ENCODE measurements at regions not wholly inside any gene's neighbourhood (a gene's known extent, or its start where the extent isn't known, plus 50 kb on each side); places are given as distances from the start of the nearest gene placed in this dataset.

GRCh38 chr12:68529466-68529865 lies 81.2 kb upstream of the RAP1B start (continued):
- no peak for TF ChIP-seq NFIC (IDR thresholded peaks at IDR 0.05; ENCODE audit: borderline replicate concordance)
- no peak for TF ChIP-seq RAD21 (IDR thresholded peaks at IDR 0.05; ENCODE audit: low read length)
- TF ChIP-seq TCF12 (IDR thresholded peaks at IDR 0.05) = no peak

DNA sequence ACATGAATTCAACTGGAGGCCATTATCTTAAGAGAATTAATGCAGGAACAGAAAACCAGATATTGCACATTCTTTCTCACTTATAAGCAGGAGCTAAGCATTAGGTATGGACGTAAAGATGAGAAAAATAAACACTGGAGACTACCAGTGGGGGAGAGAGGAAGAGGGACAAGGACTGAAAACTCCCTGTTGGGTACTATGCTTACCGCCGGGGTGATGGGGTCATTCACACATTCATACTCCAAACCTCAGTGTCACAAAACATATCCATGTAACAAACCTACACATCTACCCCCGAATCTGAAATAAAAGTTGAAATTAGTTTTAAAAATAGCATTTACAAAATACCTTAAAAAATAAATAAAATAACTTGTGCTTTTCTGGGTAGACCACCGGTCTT lies 80.8 kb upstream of the RAP1B start:
- H3K4me1 ChIP-seq (ENCODE audit: control insufficient read depth in 1 of 2, insufficient read depth in 2 of 2, low read depth in 1 of 2, low read length in 1 of 2) = 0 out of 4 replicates have a peak, but pooled peaks cover 0 to 8% of the 10 kb centered on the region in 2 experiments
- H3K27ac ChIP-seq (ENCODE audit: low read depth in 2 of 2, low read length in 1 of 2) = peak overlapping the region in 1 of 2 experiments; percentile 5; a peak in 1 of 4 replicates
- no peaks in the 10 kb centered on the region for H3K36me3 ChIP-seq (replicated peaks in 1 of 2; ENCODE audit: control insufficient read depth in 1 of 2, insufficient read depth in 2 of 2, low read length in 1 of 2)
- CTCF ChIA-PET = no interaction called here
- POLR2A ChIA-PET = no interaction called here
- no peak for DNase-seq
- no peak for TF ChIP-seq FOSL2 (IDR thresholded peaks at IDR 0.05; ENCODE audit: borderline replicate concordance, low read depth)
- no peak for TF ChIP-seq TAF1 (IDR thresholded peaks at IDR 0.05; ENCODE audit: borderline replicate concordance, low read depth, low read length)
- TF ChIP-seq NFIC (IDR thresholded peaks at IDR 0.05; ENCODE audit: borderline replicate concordance) = no peak
- no peak for TF ChIP-seq FOXM1 (IDR thresholded peaks at IDR 0.05; ENCODE audit: low read depth)
- no peak for TF ChIP-seq ELF1 (IDR thresholded peaks at IDR 0.05)
- no peak for TF ChIP-seq ZBTB33 (IDR thresholded peaks at IDR 0.05; ENCODE audit: borderline replicate concordance, low read depth)
- TF ChIP-seq, protein P1, sequence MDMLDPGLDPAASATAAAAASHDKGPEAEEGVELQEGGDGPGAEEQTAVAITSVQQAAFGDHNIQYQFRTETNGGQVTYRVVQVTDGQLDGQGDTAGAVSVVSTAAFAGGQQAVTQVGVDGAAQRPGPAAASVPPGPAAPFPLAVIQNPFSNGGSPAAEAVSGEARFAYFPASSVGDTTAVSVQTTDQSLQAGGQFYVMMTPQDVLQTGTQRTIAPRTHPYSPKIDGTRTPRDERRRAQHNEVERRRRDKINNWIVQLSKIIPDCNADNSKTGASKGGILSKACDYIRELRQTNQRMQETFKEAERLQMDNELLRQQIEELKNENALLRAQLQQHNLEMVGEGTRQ (IDR thresholded peaks at IDR 0.05; ENCODE audit: borderline replicate concordance, low read depth, low read length) = no peak
- TF ChIP-seq RFX5 (IDR thresholded peaks at IDR 0.05; ENCODE audit: low read length) = no peak
- no peak for TF ChIP-seq EP300 (IDR thresholded peaks at IDR 0.05; ENCODE audit: borderline replicate concordance in 1 of 2, low read depth in 1 of 2, low read length in 1 of 2)
- TF ChIP-seq MEF2A (IDR thresholded peaks at IDR 0.05; ENCODE audit: borderline replicate concordance, low read depth) = no peak
- no peak for TF ChIP-seq TCF12 (IDR thresholded peaks at IDR 0.05)
- TF ChIP-seq CHD2 (IDR thresholded peaks at IDR 0.05; ENCODE audit: low read length, partially characterized antibody) = no peak
- no peak for TF ChIP-seq REST (IDR thresholded peaks at IDR 0.05; ENCODE audit: low read depth, low read length)
- no peak for TF ChIP-seq JUND (IDR thresholded peaks at IDR 0.05)
- TF ChIP-seq IRF3 (IDR thresholded peaks at IDR 0.05; ENCODE audit: low read depth, low read length) = no peak
- no peak for TF ChIP-seq GABPA (IDR thresholded peaks at IDR 0.05; ENCODE audit: low read depth)
- TF ChIP-seq POLR2AphosphoS5 (IDR thresholded peaks at IDR 0.05; ENCODE audit: low read depth, low read length) = no peak
- no peak for TF ChIP-seq EZH2phosphoT487 (IDR thresholded peaks at IDR 0.05; ENCODE audit: borderline replicate concordance, low read depth)
- TF ChIP-seq RXRA (IDR thresholded peaks at IDR 0.05; ENCODE audit: borderline replicate concordance, low read depth) = no peak
- no peaks in the 10 kb centered on the region for H3K27me3 ChIP-seq (ENCODE audit: insufficient read depth)
- H3K4me3 ChIP-seq (ENCODE audit: low read depth in 2 of 2, low read length in 1 of 2) = no peak overlapping the region
- no peaks in the 10 kb centered on the region for H4K20me1 ChIP-seq (ENCODE audit: insufficient read depth)
- H3K9me2 ChIP-seq = no peaks in the 10 kb centered on the region
- peak overlapping the region; percentile 42; the same call in 1 of the 2 replicates for H3K4me2 ChIP-seq
- H3K79me2 ChIP-seq (ENCODE audit: insufficient read depth) = no peaks in the 10 kb centered on the region
- H3F3A ChIP-seq (replicated peaks; ENCODE audit: insufficient read depth) = peaks cover 20% of the 10 kb centered on the region
- no peak overlapping the region for H3K9ac ChIP-seq
- no peak overlapping the region for H2AFZ ChIP-seq (ENCODE audit: low read depth)
- H3K9me3 ChIP-seq = no peaks in the 10 kb centered on the region
- WGBS (ENCODE audit: low lambda C conversion rate) = 91% methylated on average over 5 of the region's 5 CpGs
